WERI-Rb-1 (cell line): ENCODE measurements at regions not wholly inside any gene's neighbourhood (a gene's known extent, or its start where the extent isn't known, plus 50 kb on each side); places are given as distances from the start of the nearest gene placed in this dataset.

ENCODE experiments used
- DNase-seq: peaks from one replicate; pipeline ENCODE4 v3.0.0-alpha.2; 2020
- H3K27ac ChIP-seq: fragments of 250-450 bp; sonication (Bioruptor Pico); 2 replicates; pipeline ENCODE4 v1.5.1; 2020; ENCODE audit warnings: mild to moderate bottlenecking, moderate library complexity
- H3K27me3 ChIP-seq: fragments of 250-450 bp; sonication (Bioruptor Pico); 2 replicates; pipeline ENCODE4 v1.5.1; 2021; ENCODE audit warnings: mild to moderate bottlenecking, low read depth, moderate library complexity; ENCODE audit not compliant: insufficient read depth, severe bottlenecking
- H3K36me3 ChIP-seq: fragments of 250-450 bp; sonication (Bioruptor Pico); 2 replicates; pipeline ENCODE4 v1.5.1; 2020; ENCODE audit warnings: mild to moderate bottlenecking, moderate library complexity
- H3K4me3 ChIP-seq: 2 replicates; pipeline ENCODE4 v1.5.1; 2011; ENCODE audit warnings: low read depth, mild to moderate bottlenecking, control low read depth, low read length
- H3K9me3 ChIP-seq: fragments of 250-450 bp; sonication (Bioruptor Pico); 2 replicates; pipeline ENCODE4 v1.5.1; 2021; ENCODE audit warnings: mild to moderate bottlenecking, moderate library complexity; ENCODE audit not compliant: severe bottlenecking
- CTCF ChIP-seq: IDR thresholded peaks from 2 replicates; pipeline ENCODE4 v1.5.1; 2011; ENCODE audit warnings: low read depth, mild to moderate bottlenecking, control low read depth, inconsistent platforms, low read length

DNA sequence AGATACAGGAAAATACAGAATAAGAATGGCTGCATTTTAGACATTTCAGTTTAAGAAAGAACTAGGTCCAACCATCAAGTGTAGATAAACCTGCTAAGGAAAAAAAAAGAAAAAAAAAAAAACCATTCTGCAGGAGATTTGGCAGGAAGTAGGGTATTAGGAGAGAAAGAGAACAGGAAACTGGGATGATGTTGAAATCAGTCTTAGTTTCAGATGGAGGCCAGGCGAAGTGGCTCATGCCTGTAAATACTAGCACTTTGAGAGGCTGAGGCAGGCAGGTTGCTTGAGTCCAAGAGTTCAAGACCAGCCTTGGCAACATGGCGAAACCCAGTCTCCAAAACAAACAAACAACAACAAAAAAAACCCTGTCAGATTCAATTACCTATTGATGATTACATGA lies 120.2 kb downstream of the RAB11FIP2 start:
- no peak overlapping the region for H3K4me3 ChIP-seq
- TF ChIP-seq CTCF: no peak
- DNase-seq: no peak
- no peaks in the 10 kb centered on the region for H3K9me3 ChIP-seq
- H3K27me3 ChIP-seq: no peaks in the 10 kb centered on the region
- H3K36me3 ChIP-seq: no peaks in the 10 kb centered on the region
- H3K27ac ChIP-seq: no peak overlapping the region

DNA sequence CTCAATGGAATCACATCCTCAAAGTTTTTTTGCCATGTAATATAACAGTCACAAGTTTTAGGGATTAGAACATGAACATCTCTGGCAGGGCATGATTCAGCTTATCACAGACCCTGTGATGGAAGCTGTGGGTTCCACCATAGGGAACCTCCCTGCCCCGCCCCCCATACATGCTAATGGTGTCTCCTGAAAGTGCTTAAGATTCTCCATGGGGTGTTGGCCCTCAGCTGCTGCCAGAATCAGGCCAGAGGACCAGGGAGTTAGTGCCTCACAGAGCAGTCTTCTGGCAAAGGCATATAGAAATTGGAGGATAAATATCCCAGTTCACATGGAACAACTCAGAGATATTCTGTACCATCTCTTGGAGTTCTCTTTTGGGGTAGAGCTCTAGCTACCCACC lies 119.4 kb downstream of the RAB11FIP2 start:
- Histone ChIP-seq H3K27ac (no peak overlapping the region), H3K4me3 (no peak overlapping the region), H3K27me3 (no peaks in the 10 kb centered on the region), H3K9me3 (no peaks in the 10 kb centered on the region), H3K36me3 (no peaks in the 10 kb centered on the region)
- TF ChIP-seq CTCF: no peak
- no peak for DNase-seq

- no peak overlapping the region for H3K4me3 ChIP-seq
- no peak for TF ChIP-seq CTCF
These were observed 118.9 kb downstream of the RAB11FIP2 start for GRCh38 chr10:117927871-117928270.

GRCh38 chr10:117928281-117928680 lies 118.5 kb downstream of the RAB11FIP2 start:
- H3K27me3 ChIP-seq: no peaks in the 10 kb centered on the region

More at GRCh38 chr10:117927871-117928270, 118.9 kb downstream of the RAB11FIP2 start:
- Histone ChIP-seq H3K36me3 (no peaks in the 10 kb centered on the region), H3K9me3 (no peaks in the 10 kb centered on the region), H3K27me3 (no peaks in the 10 kb centered on the region), H3K27ac (peak overlapping the region; percentile 44)
- no peak for DNase-seq

GRCh38 chr10:117928741-117929140 lies 118.0 kb downstream of the RAB11FIP2 start:
- Histone ChIP-seq H3K27ac (peak overlapping the region; percentile 44), H3K27me3 (no peaks in the 10 kb centered on the region), H3K4me3 (peak overlapping the region; percentile 11), H3K9me3 (no peaks in the 10 kb centered on the region), H3K36me3 (no peaks in the 10 kb centered on the region)
- DNase-seq: no peak
- TF ChIP-seq CTCF: no peak

More at GRCh38 chr10:117928281-117928680, 118.5 kb downstream of the RAB11FIP2 start:
- Histone ChIP-seq H3K36me3 (no peaks in the 10 kb centered on the region), H3K9me3 (no peaks in the 10 kb centered on the region), H3K27ac (peak overlapping the region; percentile 44), H3K4me3 (peak overlapping the region; percentile 11)
- TF ChIP-seq CTCF: no peak
- DNase-seq: no peak

- peak overlapping the region; percentile 39 for H3K27ac ChIP-seq
- no peaks in the 10 kb centered on the region for H3K27me3 ChIP-seq
- peak overlapping the region; percentile 11 for H3K4me3 ChIP-seq
- peak; percentile 67 for DNase-seq
- H3K9me3 ChIP-seq: no peaks in the 10 kb centered on the region
- TF ChIP-seq CTCF: peak; percentile 45; the same call in 1 of the 2 replicates
- H3K36me3 ChIP-seq: no peaks in the 10 kb centered on the region
These were observed 117.2 kb downstream of the RAB11FIP2 start for GRCh38 chr10:117929327-117930067.
